Keratinocyte (primary cell): ENCODE measurements at regions not wholly inside any gene's neighbourhood (a gene's known extent, or its start where the extent isn't known, plus 50 kb on each side); places are given as distances from the start of the nearest gene placed in this dataset.

Experiments used
- DNase-seq: peaks from one replicate; pipeline ENCODE4 v3.0.0-alpha.2; 2011; ENCODE audit warnings: low read depth, missing footprints, low spot score
- FAIRE-seq: peaks from 2 replicates; lab custom pipeline; 2011; peaks lifted over from hg19 to GRCh38; lab: Jason Lieb, UNC
- H2AFZ ChIP-seq: 2 replicates; pipeline ENCODE4 v1.6.0; 2012; ENCODE audit warnings: low read length, control low read depth, inconsistent platforms; ENCODE audit not compliant: control insufficient read depth
- H3K27ac ChIP-seq: 2 replicates; pipeline ENCODE4 v1.5.1; 2011; ENCODE audit warnings: low read length; ENCODE audit not compliant: control insufficient read depth, insufficient read depth
- H3K27me3 ChIP-seq: 3 replicates; pipeline ENCODE4 v1.6.0; 2011; ENCODE audit warnings: low read length; ENCODE audit not compliant: control insufficient read depth, insufficient read depth; ENCODE audit errors: extremely low read depth
- H3K36me3 ChIP-seq, 2 experiments: 2 replicates in 1 of 2; 3 replicates in 1 of 2; pipeline ENCODE4 v1.5.1; 2011; ENCODE audit warnings: low read length in 2 of 2, mild to moderate bottlenecking in 1 of 2; ENCODE audit not compliant: control insufficient read depth in 2 of 2, insufficient read depth in 2 of 2; ENCODE audit errors: extremely low read depth in 1 of 2
- H3K4me1 ChIP-seq: 3 replicates; pipeline ENCODE4 v1.5.1; 2011; ENCODE audit warnings: low read length; ENCODE audit not compliant: control insufficient read depth, insufficient read depth; ENCODE audit errors: extremely low read depth
- H3K4me2 ChIP-seq: 3 replicates; pipeline ENCODE4 v1.6.0; 2011; ENCODE audit warnings: low read depth, low read length; ENCODE audit not compliant: control insufficient read depth, insufficient read depth; ENCODE audit errors: extremely low read depth
- H3K4me3 ChIP-seq, 3 experiments: fragments of 200-600 bp in 1 of 3; sonication (generic) in 1 of 3; 2 replicates in 2 of 3; 3 replicates in 1 of 3; pipeline ENCODE4 v1.5.1; 2011 to 2016; ENCODE audit warnings: low read length in 3 of 3, mild to moderate bottlenecking in 3 of 3, control low read depth in 2 of 3, inconsistent platforms in 1 of 3, low read depth in 1 of 3, mixed read lengths in 1 of 3, mixed run types in 1 of 3, moderate library complexity in 1 of 3; ENCODE audit not compliant: control insufficient read depth in 2 of 3, insufficient read depth in 2 of 3; ENCODE audit errors: extremely low read depth in 1 of 3
- H3K79me2 ChIP-seq: 2 replicates; pipeline ENCODE4 v1.6.0; 2012; ENCODE audit warnings: low read length; ENCODE audit not compliant: control insufficient read depth, insufficient read depth
- H3K9ac ChIP-seq: 3 replicates; pipeline ENCODE4 v1.6.0; 2011; ENCODE audit warnings: low read length; ENCODE audit not compliant: control insufficient read depth, insufficient read depth; ENCODE audit errors: extremely low read depth
- H3K9me1 ChIP-seq: 3 replicates; pipeline ENCODE4 v1.6.0; 2011; ENCODE audit warnings: low read length; ENCODE audit not compliant: control insufficient read depth, insufficient read depth; ENCODE audit errors: extremely low read depth
- H3K9me3 ChIP-seq: 2 replicates; pipeline ENCODE4 v1.5.1; 2012; ENCODE audit warnings: low read depth, low read length; ENCODE audit not compliant: control insufficient read depth
- H4K20me1 ChIP-seq: 3 replicates; pipeline ENCODE4 v1.6.0; 2011; ENCODE audit warnings: low read length; ENCODE audit not compliant: control insufficient read depth, insufficient read depth; ENCODE audit errors: extremely low read depth
- EZH2 ChIP-seq: IDR thresholded peaks from one replicate; pipeline ENCODE4 v1.6.1; 2012; ENCODE audit warnings: inconsistent platforms, mild to moderate bottlenecking, low read length, moderate library complexity
- dilution Hi-C: fragments of 300-500 bp; cut with MboI; formaldehyde crosslinking; loops from one replicate; pipeline ENCODE4 v1.7.0; 2020; ENCODE audit warnings: low sequenced_read_pairs; ENCODE audit not compliant: extremely low pct_ligation_motif_present
- TF ChIP-seq, protein P1 (sequence below), 3 experiments: IDR thresholded peaks in 1 of 3; conservative IDR thresholded peaks in 1 of 3; optimal IDR thresholded peaks in 1 of 3; 2 replicates in 2 of 3; 3 replicates in 1 of 3; pipeline versions ENCODE3 to v1.5.1; 2011; ENCODE audit warnings: low read length in 3 of 3, mild to moderate bottlenecking in 3 of 3, moderate library complexity in 2 of 3, control low read depth in 1 of 3, inconsistent platforms in 1 of 3; ENCODE audit not compliant: insufficient read depth in 2 of 3; ENCODE audit errors: extremely low read depth in 1 of 3

- Histone ChIP-seq H3K9me1 (no peaks in the 10 kb centered on the region), H3K4me3 (no peak overlapping the region), H3K36me3 (no peaks in the 10 kb centered on the region), H3K9me3 (no peaks in the 10 kb centered on the region), H2AFZ (no peak overlapping the region), H3K9ac (no peak overlapping the region), H3K4me1 (no peaks in the 10 kb centered on the region), H3K27me3 (no peaks in the 10 kb centered on the region), H3K27ac (no peak overlapping the region), H4K20me1 (no peaks in the 10 kb centered on the region), H3K4me2 (no peak overlapping the region), H3K79me2 (no peaks in the 10 kb centered on the region)
- FAIRE-seq (no peak), DNase-seq (no peak)
- dilution Hi-C loops = no loop called here
- no peak for TF ChIP-seq EZH2
- TF ChIP-seq, protein P1, sequence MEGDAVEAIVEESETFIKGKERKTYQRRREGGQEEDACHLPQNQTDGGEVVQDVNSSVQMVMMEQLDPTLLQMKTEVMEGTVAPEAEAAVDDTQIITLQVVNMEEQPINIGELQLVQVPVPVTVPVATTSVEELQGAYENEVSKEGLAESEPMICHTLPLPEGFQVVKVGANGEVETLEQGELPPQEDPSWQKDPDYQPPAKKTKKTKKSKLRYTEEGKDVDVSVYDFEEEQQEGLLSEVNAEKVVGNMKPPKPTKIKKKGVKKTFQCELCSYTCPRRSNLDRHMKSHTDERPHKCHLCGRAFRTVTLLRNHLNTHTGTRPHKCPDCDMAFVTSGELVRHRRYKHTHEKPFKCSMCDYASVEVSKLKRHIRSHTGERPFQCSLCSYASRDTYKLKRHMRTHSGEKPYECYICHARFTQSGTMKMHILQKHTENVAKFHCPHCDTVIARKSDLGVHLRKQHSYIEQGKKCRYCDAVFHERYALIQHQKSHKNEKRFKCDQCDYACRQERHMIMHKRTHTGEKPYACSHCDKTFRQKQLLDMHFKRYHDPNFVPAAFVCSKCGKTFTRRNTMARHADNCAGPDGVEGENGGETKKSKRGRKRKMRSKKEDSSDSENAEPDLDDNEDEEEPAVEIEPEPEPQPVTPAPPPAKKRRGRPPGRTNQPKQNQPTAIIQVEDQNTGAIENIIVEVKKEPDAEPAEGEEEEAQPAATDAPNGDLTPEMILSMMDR (optimal IDR thresholded peaks at IDR 0.05 in 1 of 3, IDR thresholded peaks at IDR 0.05 in 1 of 3, conservative IDR thresholded peaks at IDR 0.05 in 1 of 3; ENCODE audit: extremely low read depth in 1 of 3, insufficient read depth in 2 of 3, low read length in 3 of 3) = no peak
These were observed 1491.0 kb upstream of the MIR17HG start for GRCh38 chr13:89856512-89856911.

DNA sequence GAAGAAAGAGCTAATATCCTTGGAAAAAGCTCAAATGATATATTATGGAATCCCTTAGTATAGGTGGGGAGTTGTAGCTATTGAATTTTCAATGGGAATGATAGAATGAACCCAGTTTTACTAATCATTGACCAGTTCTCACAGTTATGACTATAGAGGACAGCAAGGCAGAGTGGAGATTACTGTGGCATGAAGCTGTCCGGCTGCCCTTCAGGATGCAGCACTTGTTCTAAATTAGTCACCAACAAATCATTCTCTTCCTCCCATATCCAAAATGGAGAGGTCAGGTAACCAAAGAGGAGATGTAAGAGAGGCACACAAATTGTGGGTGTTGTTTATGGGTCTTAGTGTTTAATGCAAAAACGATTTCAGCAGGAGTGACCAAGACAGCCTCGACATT lies 1490.0 kb upstream of the MIR17HG start:
- Histone ChIP-seq H3K27ac (no peak overlapping the region), H3K36me3 (no peaks in the 10 kb centered on the region), H3K4me1 (no peaks in the 10 kb centered on the region), H3K27me3 (no peaks in the 10 kb centered on the region), H2AFZ (no peak overlapping the region), H3K4me3 (no peak overlapping the region), H3K79me2 (no peaks in the 10 kb centered on the region), H3K9me3 (no peaks in the 10 kb centered on the region), H3K4me2 (no peak overlapping the region), H3K9ac (no peak overlapping the region), H4K20me1 (no peaks in the 10 kb centered on the region), H3K9me1 (no peaks in the 10 kb centered on the region)
- dilution Hi-C loops = no loop called here
- TF ChIP-seq, protein P1 (optimal IDR thresholded peaks at IDR 0.05 in 1 of 3, IDR thresholded peaks at IDR 0.05 in 1 of 3, conservative IDR thresholded peaks at IDR 0.05 in 1 of 3; ENCODE audit: extremely low read depth in 1 of 3, insufficient read depth in 2 of 3, low read length in 3 of 3) = no peak
- no peak for TF ChIP-seq EZH2
- DNase-seq (no peak), FAIRE-seq (no peak)
